ENCODE measurements at regions not wholly inside any gene's neighbourhood (a gene's known extent, or its start where the extent isn't known, plus 50 kb on each side); places are given as distances from the start of the nearest gene placed in this dataset.

DNA sequence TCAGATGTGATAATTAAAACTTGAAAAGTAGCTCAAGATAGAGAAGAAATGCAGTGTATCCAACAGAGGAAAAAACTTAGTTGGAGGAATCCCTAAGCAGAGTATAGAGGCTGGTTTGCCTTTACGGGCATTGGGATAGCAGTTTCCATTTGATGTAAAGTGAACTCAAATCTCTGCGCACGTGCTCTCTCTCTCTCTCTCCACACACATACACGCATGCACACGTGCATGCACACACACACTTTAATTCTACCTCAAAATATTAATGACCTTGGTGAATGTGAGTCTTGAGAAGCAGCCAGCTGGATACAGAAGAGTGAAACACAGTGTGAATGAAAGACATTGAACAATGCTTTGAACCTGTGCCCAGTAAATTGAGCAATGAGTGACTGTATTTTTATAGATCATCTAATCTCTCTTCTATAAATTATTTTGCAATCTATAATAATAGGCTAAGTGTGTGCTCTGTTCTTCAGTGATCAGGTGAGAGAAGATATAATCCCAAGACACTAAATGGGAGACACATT lies 247.7 kb upstream of the FAM83B start:
- Histone ChIP-seq H3K27me3 (ENCODE audit: control insufficient read depth, insufficient read depth, low read length, poor library complexity, severe bottlenecking) (no peaks in the 10 kb centered on the region), H3K36me3 (ENCODE audit: control insufficient read depth, insufficient read depth, low read length) (no peaks in the 10 kb centered on the region), H3K4me1 (ENCODE audit: control insufficient read depth, insufficient read depth, low read length) (no peaks in the 10 kb centered on the region), H3K4me3 (ENCODE audit: insufficient read depth, low read depth, low read length) (no peak overlapping the region), H3K9me3 (ENCODE audit: control insufficient read depth, low read length) (no peaks in the 10 kb centered on the region), H3K27ac (ENCODE audit: insufficient read depth, low read depth, low read length, poor library complexity, severe bottlenecking) (no peak overlapping the region)
- 91 to 100% methylated on average over 1 to 5 of the region's 5 CpGs for WGBS, 2 experiments

DNA sequence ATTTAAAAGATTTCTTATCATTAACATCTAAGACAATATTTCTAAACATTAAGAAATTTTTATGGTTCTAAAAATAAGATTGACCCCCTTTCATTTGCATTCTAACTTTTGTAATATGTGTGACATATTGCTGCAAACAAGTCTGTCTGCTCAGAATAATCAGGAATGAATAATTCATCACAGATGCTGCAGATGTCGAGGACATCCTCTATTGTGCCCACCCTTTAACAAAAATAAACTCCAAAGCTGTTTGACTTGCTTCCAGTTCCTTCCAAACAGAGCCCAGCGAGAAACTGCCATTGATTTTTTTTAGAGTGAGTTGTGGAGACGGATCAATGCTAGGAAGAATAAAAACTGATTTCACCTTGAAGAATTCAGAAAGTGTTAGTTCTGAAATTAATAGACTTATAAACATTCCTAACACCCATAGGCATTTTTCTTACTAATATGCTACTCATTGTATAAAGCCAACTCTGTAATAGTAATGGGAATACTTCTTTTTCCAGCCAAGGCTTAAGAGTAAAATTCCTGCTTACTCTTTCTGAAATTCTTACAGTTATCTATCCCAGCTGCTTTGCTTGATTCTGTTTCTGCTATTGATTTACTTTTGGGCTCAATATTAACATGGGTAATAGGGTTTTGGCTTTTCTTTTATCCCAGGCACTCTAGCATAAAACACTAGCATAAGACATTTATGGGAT lies 244.8 kb upstream of the FAM83B start:
- Histone ChIP-seq H3K9me3 (ENCODE audit: control insufficient read depth, low read length) (no peaks in the 10 kb centered on the region), H3K4me3 (ENCODE audit: insufficient read depth, low read depth, low read length) (no peak overlapping the region), H3K4me1 (ENCODE audit: control insufficient read depth, insufficient read depth, low read length) (no peaks in the 10 kb centered on the region), H3K27me3 (ENCODE audit: control insufficient read depth, insufficient read depth, low read length, poor library complexity, severe bottlenecking) (no peaks in the 10 kb centered on the region), H3K27ac (ENCODE audit: insufficient read depth, low read depth, low read length, poor library complexity, severe bottlenecking) (no peak overlapping the region), H3K36me3 (ENCODE audit: control insufficient read depth, insufficient read depth, low read length) (no peaks in the 10 kb centered on the region)
- WGBS, 2 experiments = 67 to 89% methylated on average over 2 to 3 of the region's 3 CpGs

- Histone ChIP-seq H3K4me3 (ENCODE audit: insufficient read depth, low read depth, low read length) (no peak overlapping the region), H3K27ac (ENCODE audit: insufficient read depth, low read depth, low read length, poor library complexity, severe bottlenecking) (no peak overlapping the region), H3K4me1 (ENCODE audit: control insufficient read depth, insufficient read depth, low read length) (no peaks in the 10 kb centered on the region), H3K36me3 (ENCODE audit: control insufficient read depth, insufficient read depth, low read length) (no peaks in the 10 kb centered on the region), H3K27me3 (ENCODE audit: control insufficient read depth, insufficient read depth, low read length, poor library complexity, severe bottlenecking) (no peaks in the 10 kb centered on the region), H3K9me3 (ENCODE audit: control insufficient read depth, low read length) (no peaks in the 10 kb centered on the region)
- WGBS, 2 experiments = 93% methylated on average over 3 of the region's 3 CpGs
Observed at GRCh38 chr6:54602591-54602990, 244.0 kb upstream of the FAM83B start.

DNA sequence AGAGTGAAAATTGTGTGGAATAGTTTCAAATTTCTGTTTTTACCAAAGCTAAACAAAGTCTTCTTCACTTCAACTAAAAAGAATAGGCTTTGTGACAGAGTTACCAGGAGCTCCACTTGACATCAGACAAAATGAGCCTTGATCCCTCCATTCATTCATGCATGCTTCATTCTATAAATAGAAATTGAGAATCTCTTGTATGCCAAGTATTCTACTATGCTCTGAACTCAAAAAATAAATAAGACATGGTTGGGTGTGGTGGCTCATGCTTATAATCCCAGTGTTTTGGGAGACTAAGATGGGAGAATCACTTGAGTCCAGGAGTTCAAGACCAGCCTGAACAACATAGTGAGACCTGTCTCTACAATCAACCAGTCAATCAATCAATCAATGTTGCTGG lies 236.6 kb upstream of the FAM83B start:
- Histone ChIP-seq H3K36me3 (ENCODE audit: control insufficient read depth, insufficient read depth, low read length) (no peaks in the 10 kb centered on the region), H3K27me3 (ENCODE audit: control insufficient read depth, insufficient read depth, low read length, poor library complexity, severe bottlenecking) (no peaks in the 10 kb centered on the region), H3K9me3 (ENCODE audit: control insufficient read depth, low read length) (no peaks in the 10 kb centered on the region), H3K27ac (ENCODE audit: insufficient read depth, low read depth, low read length, poor library complexity, severe bottlenecking) (no peak overlapping the region), H3K4me1 (ENCODE audit: control insufficient read depth, insufficient read depth, low read length) (no peaks in the 10 kb centered on the region), H3K4me3 (ENCODE audit: insufficient read depth, low read depth, low read length) (no peak overlapping the region)

- H3K4me1 ChIP-seq (ENCODE audit: control insufficient read depth, insufficient read depth, low read length) = no peaks in the 10 kb centered on the region
- WGBS, 2 experiments = 88% methylated on average over 1 of the region's 1 CpG; no CpG with 5 or more reads in 1 of the 2 experiments
- H3K9me3 ChIP-seq (ENCODE audit: control insufficient read depth, low read length) = no peaks in the 10 kb centered on the region
- H3K27me3 ChIP-seq (ENCODE audit: control insufficient read depth, insufficient read depth, low read length, poor library complexity, severe bottlenecking) = no peaks in the 10 kb centered on the region
- no peak overlapping the region for H3K4me3 ChIP-seq (ENCODE audit: insufficient read depth, low read depth, low read length)
- no peak overlapping the region for H3K27ac ChIP-seq (ENCODE audit: insufficient read depth, low read depth, low read length, poor library complexity, severe bottlenecking)
- H3K36me3 ChIP-seq (ENCODE audit: control insufficient read depth, insufficient read depth, low read length) = no peaks in the 10 kb centered on the region
Observed at GRCh38 chr6:54613596-54613995, 233.0 kb upstream of the FAM83B start.

DNA sequence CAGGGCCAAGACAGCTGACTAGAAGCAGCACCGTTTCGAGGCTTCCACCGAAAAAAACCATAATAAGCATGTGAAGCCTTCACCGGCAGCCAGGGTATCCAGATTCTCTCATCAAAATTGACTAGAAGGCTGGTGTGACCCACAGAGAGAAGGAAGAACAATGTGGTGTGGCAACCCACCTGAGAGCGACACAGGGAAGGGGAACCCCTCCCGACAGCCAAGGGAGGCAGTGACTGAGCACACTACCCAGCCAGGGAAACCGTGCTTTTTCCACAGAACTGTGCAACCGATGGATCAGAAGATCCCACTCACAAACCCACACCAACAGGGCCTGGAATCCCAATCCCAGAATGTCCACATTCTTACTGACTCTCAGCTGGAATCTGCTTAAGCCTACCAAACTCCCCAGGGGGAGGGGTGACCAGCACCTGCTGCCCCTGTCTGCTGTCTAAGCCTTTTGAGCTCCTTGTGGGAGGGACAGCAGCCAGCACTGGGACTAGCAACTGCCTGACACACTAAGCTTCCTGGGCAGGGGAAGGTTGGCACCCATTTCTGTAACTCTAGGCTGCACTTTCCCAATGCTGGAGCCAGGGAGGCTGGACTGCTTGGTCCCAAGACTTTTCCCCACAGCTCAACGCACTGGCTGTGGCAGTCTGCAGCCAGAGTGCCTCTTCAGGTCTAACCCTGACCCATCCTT lies 231.9 kb upstream of the FAM83B start:
- H3K27me3 ChIP-seq (ENCODE audit: control insufficient read depth, insufficient read depth, low read length, poor library complexity, severe bottlenecking) = no peaks in the 10 kb centered on the region
- H3K9me3 ChIP-seq (ENCODE audit: control insufficient read depth, low read length) = no peaks in the 10 kb centered on the region
- 92 to 94% methylated on average over 9 of the region's 9 CpGs for WGBS, 2 experiments
- no peaks in the 10 kb centered on the region for H3K36me3 ChIP-seq (ENCODE audit: control insufficient read depth, insufficient read depth, low read length)
- no peak overlapping the region for H3K27ac ChIP-seq (ENCODE audit: insufficient read depth, low read depth, low read length, poor library complexity, severe bottlenecking)
- H3K4me3 ChIP-seq (ENCODE audit: insufficient read depth, low read depth, low read length) = no peak overlapping the region
- H3K4me1 ChIP-seq (ENCODE audit: control insufficient read depth, insufficient read depth, low read length) = no peaks in the 10 kb centered on the region

GRCh38 chr6:54617730-54618129 lies 228.8 kb upstream of the FAM83B start:
- 60 to 83% methylated on average over 1 of the region's 1 CpG for WGBS, 2 experiments
- Histone ChIP-seq H3K36me3 (ENCODE audit: control insufficient read depth, insufficient read depth, low read length) (no peaks in the 10 kb centered on the region), H3K9me3 (ENCODE audit: control insufficient read depth, low read length) (no peaks in the 10 kb centered on the region), H3K4me1 (ENCODE audit: control insufficient read depth, insufficient read depth, low read length) (no peaks in the 10 kb centered on the region), H3K27me3 (ENCODE audit: control insufficient read depth, insufficient read depth, low read length, poor library complexity, severe bottlenecking) (no peaks in the 10 kb centered on the region), H3K27ac (ENCODE audit: insufficient read depth, low read depth, low read length, poor library complexity, severe bottlenecking) (no peak overlapping the region), H3K4me3 (ENCODE audit: insufficient read depth, low read depth, low read length) (no peak overlapping the region)

- no peaks in the 10 kb centered on the region for H3K36me3 ChIP-seq (ENCODE audit: control insufficient read depth, insufficient read depth, low read length)
- no peaks in the 10 kb centered on the region for H3K27me3 ChIP-seq (ENCODE audit: control insufficient read depth, insufficient read depth, low read length, poor library complexity, severe bottlenecking)
- no peaks in the 10 kb centered on the region for H3K4me1 ChIP-seq (ENCODE audit: control insufficient read depth, insufficient read depth, low read length)
- no peak overlapping the region for H3K27ac ChIP-seq (ENCODE audit: insufficient read depth, low read depth, low read length, poor library complexity, severe bottlenecking)
- H3K9me3 ChIP-seq (ENCODE audit: control insufficient read depth, low read length) = no peaks in the 10 kb centered on the region
- no peak overlapping the region for H3K4me3 ChIP-seq (ENCODE audit: insufficient read depth, low read depth, low read length)
Observed at GRCh38 chr6:54618572-54618971, 228.0 kb upstream of the FAM83B start.

- H3K9me3 ChIP-seq (ENCODE audit: control insufficient read depth, low read length) = no peaks in the 10 kb centered on the region
- WGBS, 2 experiments = 92 to 94% methylated on average over 2 of the region's 2 CpGs
- no peaks in the 10 kb centered on the region for H3K36me3 ChIP-seq (ENCODE audit: control insufficient read depth, insufficient read depth, low read length)
- H3K27ac ChIP-seq (ENCODE audit: insufficient read depth, low read depth, low read length, poor library complexity, severe bottlenecking) = no peak overlapping the region
- no peak overlapping the region for H3K4me3 ChIP-seq (ENCODE audit: insufficient read depth, low read depth, low read length)
- no peaks in the 10 kb centered on the region for H3K27me3 ChIP-seq (ENCODE audit: control insufficient read depth, insufficient read depth, low read length, poor library complexity, severe bottlenecking)
- no peaks in the 10 kb centered on the region for H3K4me1 ChIP-seq (ENCODE audit: control insufficient read depth, insufficient read depth, low read length)
Observed at GRCh38 chr6:54619102-54619501, 227.5 kb upstream of the FAM83B start.

GRCh38 chr6:54621285-54621684 lies 225.3 kb upstream of the FAM83B start:
- Histone ChIP-seq H3K4me1 (ENCODE audit: control insufficient read depth, insufficient read depth, low read length) (no peaks in the 10 kb centered on the region), H3K36me3 (ENCODE audit: control insufficient read depth, insufficient read depth, low read length) (no peaks in the 10 kb centered on the region), H3K27me3 (ENCODE audit: control insufficient read depth, insufficient read depth, low read length, poor library complexity, severe bottlenecking) (no peaks in the 10 kb centered on the region), H3K27ac (ENCODE audit: insufficient read depth, low read depth, low read length, poor library complexity, severe bottlenecking) (no peak overlapping the region), H3K4me3 (ENCODE audit: insufficient read depth, low read depth, low read length) (no peak overlapping the region), H3K9me3 (ENCODE audit: control insufficient read depth, low read length) (no peaks in the 10 kb centered on the region)

All from ectodermal cell (in vitro differentiated cells).